Caki2 (cell line): ENCODE measurements at regions not wholly inside any gene's neighbourhood (a gene's known extent, or its start where the extent isn't known, plus 50 kb on each side); places are given as distances from the start of the nearest gene placed in this dataset.
"Not testable (repeated sequence)": the region's sequence is repeated elsewhere in the genome, so short reads cannot be mapped to it uniquely, and the experiment has no call there.

Source experiments
- DNase-seq: peaks from one replicate; pipeline ENCODE4 v3.0.0-alpha.2; 2015; ENCODE audit warnings: low read depth
- in situ Hi-C: cut with HindIII; loops from 2 replicates; pipeline ENCODE4 v1.10.0; 2016; ENCODE audit warnings: low sequenced_read_pairs, low pct_unique_long_range_greater_than_20kb, mixed read lengths

- in situ Hi-C loops, result no loop called here
- no peak for DNase-seq
Measured at GRCh38 chr2:149800624-149801542, 213.3 kb upstream of the MMADHC start.

GRCh38 chr2:149799013-149799705 lies 211.6 kb upstream of the MMADHC start:
- in situ Hi-C loops, result no loop called here
- no peak for DNase-seq

- in situ Hi-C loops, result no loop called here
- no peak for DNase-seq
Measured at GRCh38 chr2:149797030-149797429, 209.5 kb upstream of the MMADHC start.

- no peak for DNase-seq
- in situ Hi-C loops, result no loop called here
Measured at GRCh38 chr2:149789549-149789948, 202.0 kb upstream of the MMADHC start.

- in situ Hi-C loops, result no loop called here
- DNase-seq, result no peak
Measured at GRCh38 chr2:149787206-149787605, 199.6 kb upstream of the MMADHC start.

- no peak for DNase-seq
- in situ Hi-C loops, result no loop called here
Measured at GRCh38 chr2:149783284-149783683, 195.7 kb upstream of the MMADHC start.

GRCh38 chr2:149782572-149782971 lies 195.0 kb upstream of the MMADHC start:
- no peak for DNase-seq
- in situ Hi-C loops, result no loop called here

GRCh38 chr2:149781263-149781808 lies 193.8 kb upstream of the MMADHC start:
- in situ Hi-C loops, result no loop called here
- DNase-seq, result no peak

GRCh38 chr2:149773006-149773405 lies 185.4 kb upstream of the MMADHC start:
- in situ Hi-C loops, result no loop called here
- no peak for DNase-seq

GRCh38 chr2:149768320-149768799 lies 180.8 kb upstream of the MMADHC start:
- in situ Hi-C loops, result no loop called here
- peak; percentile 70 for DNase-seq

GRCh38 chr2:149767516-149767974 lies 180.0 kb upstream of the MMADHC start:
- peak; percentile 71 for DNase-seq
- in situ Hi-C loops, result no loop called here

GRCh38 chr2:149766339-149766738 lies 178.8 kb upstream of the MMADHC start:
- in situ Hi-C loops, result no loop called here
- DNase-seq, result no peak

- DNase-seq, result no peak
- in situ Hi-C loops, result no loop called here
Measured at GRCh38 chr2:149765636-149766035, 178.1 kb upstream of the MMADHC start.

- in situ Hi-C loops, result no loop called here
- DNase-seq, result no peak
Measured at GRCh38 chr2:149765003-149765402, 177.4 kb upstream of the MMADHC start.

GRCh38 chr2:149763358-149763757 lies 175.8 kb upstream of the MMADHC start:
- no peak for DNase-seq
- in situ Hi-C loops, result no loop called here

GRCh38 chr2:149761611-149762010 lies 174.0 kb upstream of the MMADHC start:
- in situ Hi-C loops, result no loop called here

GRCh38 chr2:149759382-149759781 lies 171.8 kb upstream of the MMADHC start:
- in situ Hi-C loops, DNase-seq: not testable (repeated sequence)

More at GRCh38 chr2:149761611-149762010, 174.0 kb upstream of the MMADHC start:
- DNase-seq, result no peak

GRCh38 chr2:149754722-149755121 lies 167.1 kb upstream of the MMADHC start:
- in situ Hi-C loops, DNase-seq: not testable (repeated sequence)

GRCh38 chr2:149747456-149747855 lies 159.9 kb upstream of the MMADHC start:
- in situ Hi-C loops, result no loop called here
- no peak for DNase-seq
